ENCODE measurements at regions not wholly inside any gene's neighbourhood (a gene's known extent, or its start where the extent isn't known, plus 50 kb on each side); places are given as distances from the start of the nearest gene placed in this dataset.

DNA sequence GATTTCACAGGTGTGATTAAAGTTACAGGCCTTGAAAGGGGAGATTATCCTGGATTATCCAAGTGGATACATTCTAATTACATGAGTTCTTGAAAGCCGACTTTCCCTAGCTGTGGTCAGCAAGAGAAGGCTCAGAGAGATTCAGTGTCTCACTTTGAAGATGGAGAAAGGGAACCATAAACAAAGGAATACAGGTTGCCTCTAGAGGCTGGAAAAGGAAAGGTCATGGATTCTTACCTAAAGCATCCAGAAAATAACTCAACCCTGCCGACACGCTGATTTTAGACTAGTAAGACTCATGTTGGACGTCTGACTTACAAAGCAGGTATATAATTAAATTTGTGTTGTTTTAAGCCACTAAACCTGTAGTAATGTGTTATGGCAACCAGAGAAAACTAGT is 1095.7 kb upstream of the ZEB2 start:
- ATAC-seq (ENCODE audit: low read depth) (no peak), DNase-seq (ENCODE audit: low spot score) (no peak)
- TF ChIP-seq, protein P1, sequence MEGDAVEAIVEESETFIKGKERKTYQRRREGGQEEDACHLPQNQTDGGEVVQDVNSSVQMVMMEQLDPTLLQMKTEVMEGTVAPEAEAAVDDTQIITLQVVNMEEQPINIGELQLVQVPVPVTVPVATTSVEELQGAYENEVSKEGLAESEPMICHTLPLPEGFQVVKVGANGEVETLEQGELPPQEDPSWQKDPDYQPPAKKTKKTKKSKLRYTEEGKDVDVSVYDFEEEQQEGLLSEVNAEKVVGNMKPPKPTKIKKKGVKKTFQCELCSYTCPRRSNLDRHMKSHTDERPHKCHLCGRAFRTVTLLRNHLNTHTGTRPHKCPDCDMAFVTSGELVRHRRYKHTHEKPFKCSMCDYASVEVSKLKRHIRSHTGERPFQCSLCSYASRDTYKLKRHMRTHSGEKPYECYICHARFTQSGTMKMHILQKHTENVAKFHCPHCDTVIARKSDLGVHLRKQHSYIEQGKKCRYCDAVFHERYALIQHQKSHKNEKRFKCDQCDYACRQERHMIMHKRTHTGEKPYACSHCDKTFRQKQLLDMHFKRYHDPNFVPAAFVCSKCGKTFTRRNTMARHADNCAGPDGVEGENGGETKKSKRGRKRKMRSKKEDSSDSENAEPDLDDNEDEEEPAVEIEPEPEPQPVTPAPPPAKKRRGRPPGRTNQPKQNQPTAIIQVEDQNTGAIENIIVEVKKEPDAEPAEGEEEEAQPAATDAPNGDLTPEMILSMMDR (IDR thresholded peaks at IDR 0.05; ENCODE audit: poor library complexity, severe bottlenecking): no peak
- H3K4me3 ChIP-seq (ENCODE audit: severe bottlenecking): no peak overlapping the region
- H3K36me3 ChIP-seq (ENCODE audit: low read depth): no peaks in the 10 kb centered on the region
- no peaks in the 10 kb centered on the region for H3K4me1 ChIP-seq (ENCODE audit: insufficient read depth, poor library complexity, severe bottlenecking)
- H3K27ac ChIP-seq (ENCODE audit: poor library complexity, severe bottlenecking): no peak overlapping the region
- no peaks in the 10 kb centered on the region for H3K9me3 ChIP-seq (ENCODE audit: severe bottlenecking)
- no peaks in the 10 kb centered on the region for H3K27me3 ChIP-seq (ENCODE audit: insufficient read depth, poor library complexity, severe bottlenecking)

- H3K4me3 ChIP-seq (ENCODE audit: severe bottlenecking): no peak overlapping the region
- TF ChIP-seq, protein P1 (IDR thresholded peaks at IDR 0.05; ENCODE audit: poor library complexity, severe bottlenecking): no peak
- H3K9me3 ChIP-seq (ENCODE audit: severe bottlenecking): no peaks in the 10 kb centered on the region
- H3K27me3 ChIP-seq (ENCODE audit: insufficient read depth, poor library complexity, severe bottlenecking): no peaks in the 10 kb centered on the region
- no peaks in the 10 kb centered on the region for H3K4me1 ChIP-seq (ENCODE audit: insufficient read depth, poor library complexity, severe bottlenecking)
- H3K36me3 ChIP-seq (ENCODE audit: low read depth): no peaks in the 10 kb centered on the region
- no peak for ATAC-seq (ENCODE audit: low read depth)
- no peak for DNase-seq (ENCODE audit: low spot score)
- H3K27ac ChIP-seq (ENCODE audit: poor library complexity, severe bottlenecking): no peak overlapping the region
Observed at GRCh38 chr2:145609951-145610350, 1090.0 kb upstream of the ZEB2 start.

DNA sequence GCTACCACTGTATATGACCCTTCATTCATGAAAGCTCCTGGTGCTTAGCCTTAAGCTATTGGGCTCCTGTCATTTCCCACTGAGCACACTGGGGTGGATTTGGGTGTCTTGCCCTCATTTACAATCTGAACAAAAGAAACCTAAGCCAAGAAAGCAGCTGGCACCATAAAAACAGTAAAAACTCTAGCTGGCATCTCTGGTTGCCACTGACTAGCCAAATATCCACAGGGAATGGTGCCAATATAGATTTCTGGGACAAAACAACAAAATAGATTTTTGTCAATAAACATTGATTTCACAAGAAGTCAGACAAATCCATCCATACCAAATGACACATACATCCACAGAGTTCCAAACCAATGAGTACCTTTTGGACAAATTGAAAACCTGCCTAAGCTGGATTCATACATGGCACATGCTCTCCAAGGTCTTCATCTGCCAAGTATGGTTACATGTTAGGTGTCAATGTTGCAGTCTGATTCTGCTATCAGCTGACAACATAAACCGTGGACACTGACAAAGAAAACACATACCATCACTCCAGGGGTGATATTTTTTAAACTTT is 1081.5 kb upstream of the ZEB2 start:
- no peak for DNase-seq (ENCODE audit: low spot score)
- Histone ChIP-seq H3K9me3 (ENCODE audit: severe bottlenecking) (no peaks in the 10 kb centered on the region), H3K4me3 (ENCODE audit: severe bottlenecking) (no peak overlapping the region), H3K36me3 (ENCODE audit: low read depth) (no peaks in the 10 kb centered on the region), H3K4me1 (ENCODE audit: insufficient read depth, poor library complexity, severe bottlenecking) (no peaks in the 10 kb centered on the region), H3K27me3 (ENCODE audit: insufficient read depth, poor library complexity, severe bottlenecking) (no peaks in the 10 kb centered on the region), H3K27ac (ENCODE audit: poor library complexity, severe bottlenecking) (no peak overlapping the region)
- ATAC-seq (ENCODE audit: low read depth): no peak
- TF ChIP-seq, protein P1 (IDR thresholded peaks at IDR 0.05; ENCODE audit: poor library complexity, severe bottlenecking): no peak

GRCh38 chr2:145600811-145601210 is 1080.9 kb upstream of the ZEB2 start:
- Histone ChIP-seq H3K27me3 (ENCODE audit: insufficient read depth, poor library complexity, severe bottlenecking) (no peaks in the 10 kb centered on the region), H3K4me3 (ENCODE audit: severe bottlenecking) (no peak overlapping the region), H3K27ac (ENCODE audit: poor library complexity, severe bottlenecking) (no peak overlapping the region), H3K4me1 (ENCODE audit: insufficient read depth, poor library complexity, severe bottlenecking) (no peaks in the 10 kb centered on the region), H3K36me3 (ENCODE audit: low read depth) (no peaks in the 10 kb centered on the region), H3K9me3 (ENCODE audit: severe bottlenecking) (no peaks in the 10 kb centered on the region)
- TF ChIP-seq, protein P1 (IDR thresholded peaks at IDR 0.05; ENCODE audit: poor library complexity, severe bottlenecking): no peak
- ATAC-seq (ENCODE audit: low read depth) (no peak), DNase-seq (ENCODE audit: low spot score) (no peak)

DNA sequence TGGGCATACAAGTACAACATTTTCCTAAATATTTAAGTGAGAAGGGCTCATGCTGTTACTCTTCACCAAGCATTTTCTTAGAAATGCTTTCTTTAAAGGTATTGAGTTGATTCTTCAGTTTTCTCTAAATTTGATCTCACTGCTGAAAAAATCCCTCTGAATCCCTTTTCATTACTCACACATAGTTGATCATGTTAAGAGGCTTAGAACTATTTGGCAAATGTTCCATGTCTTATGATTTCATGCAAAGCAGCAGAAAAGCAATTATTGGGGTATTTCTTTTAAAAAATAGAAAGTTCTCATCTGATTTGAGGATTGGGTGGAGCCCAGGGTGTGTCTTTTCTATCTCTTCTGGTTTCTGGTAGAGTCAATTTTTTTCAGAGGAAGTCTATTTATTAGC is 1079.8 kb upstream of the ZEB2 start:
- ATAC-seq (ENCODE audit: low read depth) (no peak), DNase-seq (ENCODE audit: low spot score) (no peak)
- H3K27ac ChIP-seq (ENCODE audit: poor library complexity, severe bottlenecking): no peak overlapping the region
- H3K4me3 ChIP-seq (ENCODE audit: severe bottlenecking): no peak overlapping the region
- no peaks in the 10 kb centered on the region for H3K4me1 ChIP-seq (ENCODE audit: insufficient read depth, poor library complexity, severe bottlenecking)
- no peaks in the 10 kb centered on the region for H3K9me3 ChIP-seq (ENCODE audit: severe bottlenecking)
- no peaks in the 10 kb centered on the region for H3K36me3 ChIP-seq (ENCODE audit: low read depth)
- no peaks in the 10 kb centered on the region for H3K27me3 ChIP-seq (ENCODE audit: insufficient read depth, poor library complexity, severe bottlenecking)
- TF ChIP-seq, protein P1 (IDR thresholded peaks at IDR 0.05; ENCODE audit: poor library complexity, severe bottlenecking): no peak

Data from RWPE2 (cell line).